Endothelial cell of umbilical vein (primary cell): ENCODE measurements at regions not wholly inside any gene's neighbourhood (a gene's known extent, or its start where the extent isn't known, plus 50 kb on each side); places are given as distances from the start of the nearest gene placed in this dataset.

ENCODE experiments used
- BruUV-seq: library from RNA; stranded (reverse); fragments of 400-500 nt; replicated peaks from 2 replicates; lab custom pipeline; 2021; lab: Mats Ljungman, UMichigan
- CTCF ChIA-PET: fragments of 300-600, 350-600 bp; sonication (Branson Sonifier 250); formaldehyde crosslinking; loops from one replicate; lab custom pipeline; 2021; ENCODE audit warnings: antibody characterized with exemption, inconsistent platforms; lab: Charles Lee
- POLR2A ChIA-PET: fragments of 300-600, 350-600 bp; sonication (Branson Sonifier 250); formaldehyde crosslinking; loops from one replicate; lab custom pipeline; 2021; ENCODE audit warnings: antibody characterized with exemption, inconsistent platforms; lab: Charles Lee
- DNase-seq: peaks from one replicate; pipeline ENCODE4 v3.0.0-alpha.2; 2011; ENCODE audit warnings: low read depth, low spot score
- FAIRE-seq: peaks from 2 replicates; lab custom pipeline; 2011; peaks lifted over from hg19 to GRCh38; lab: Jason Lieb, UNC
- H2AFZ ChIP-seq: 2 replicates; pipeline ENCODE4 v1.6.0; 2012; ENCODE audit warnings: low read depth, low read length, control low read depth, inconsistent platforms
- H3K27ac ChIP-seq: 2 replicates; pipeline ENCODE4 v1.5.1; 2011; ENCODE audit warnings: low read depth, mild to moderate bottlenecking, control low read depth, low read length, moderate library complexity; ENCODE audit not compliant: insufficient read depth
- H3K27me3 ChIP-seq, 2 experiments: 2 replicates each; pipeline versions ENCODE4 v1.6.0 to v1.6.1; 2011; ENCODE audit warnings: low read length in 2 of 2, mixed read lengths in 1 of 2; ENCODE audit not compliant: control insufficient read depth in 2 of 2, insufficient read depth in 2 of 2
- H3K36me3 ChIP-seq, 2 experiments: 2 replicates in 1 of 2; 3 replicates in 1 of 2; pipeline ENCODE4 v1.5.1; 2011; ENCODE audit warnings: low read length in 2 of 2, mild to moderate bottlenecking in 1 of 2, moderate library complexity in 1 of 2; ENCODE audit not compliant: control insufficient read depth in 2 of 2, insufficient read depth in 2 of 2; ENCODE audit errors: extremely low read depth in 1 of 2
- H3K4me1 ChIP-seq: 3 replicates; pipeline ENCODE4 v1.5.1; 2011; ENCODE audit warnings: mild to moderate bottlenecking, low read length; ENCODE audit not compliant: control insufficient read depth, insufficient read depth; ENCODE audit errors: extremely low read depth
- H3K4me2 ChIP-seq: 2 replicates; pipeline ENCODE4 v1.6.1; 2011; ENCODE audit warnings: low read length, control low read depth, mixed read lengths; ENCODE audit not compliant: insufficient read depth
- H3K4me3 ChIP-seq, 3 experiments: fragments of 200-600 bp in 1 of 3; sonication (generic), shearing (Covaris generic) in 1 of 3; replicated peaks in 1 of 3; 2 replicates each; pipeline ENCODE4 v1.5.1; 2011 to 2016; ENCODE audit warnings: control low read depth in 3 of 3, low read length in 3 of 3, mild to moderate bottlenecking in 2 of 3, inconsistent platforms in 1 of 3, low read depth in 1 of 3, moderate library complexity in 1 of 3; ENCODE audit not compliant: insufficient read depth in 1 of 3
- H3K79me2 ChIP-seq: 2 replicates; pipeline ENCODE4 v1.6.0; 2012; ENCODE audit warnings: low read length, inconsistent platforms; ENCODE audit not compliant: control insufficient read depth, insufficient read depth
- H3K9ac ChIP-seq: replicated peaks from 2 replicates; pipeline ENCODE3; 2011; ENCODE audit warnings: low read length, control low read depth; ENCODE audit not compliant: insufficient read depth; ENCODE audit errors: extremely low read depth
- H3K9me1 ChIP-seq: replicated peaks from 3 replicates; pipeline ENCODE4 v1.6.0; 2011; ENCODE audit warnings: mild to moderate bottlenecking, low read length; ENCODE audit not compliant: control insufficient read depth, insufficient read depth; ENCODE audit errors: extremely low read depth
- H3K9me3 ChIP-seq: replicated peaks from 2 replicates; pipeline ENCODE4 v1.5.1; 2012; ENCODE audit warnings: low read length, inconsistent platforms; ENCODE audit not compliant: control insufficient read depth, insufficient read depth
- H4K20me1 ChIP-seq: replicated peaks from 2 replicates; pipeline ENCODE3; 2011; ENCODE audit warnings: mild to moderate bottlenecking, low read length; ENCODE audit not compliant: control insufficient read depth, insufficient read depth; ENCODE audit errors: extremely low read depth
- EZH2 ChIP-seq: IDR thresholded peaks from 2 replicates; pipeline ENCODE4 v1.6.1; 2012; ENCODE audit warnings: borderline replicate concordance, low read depth, mild to moderate bottlenecking, moderate library complexity, low read length, inconsistent platforms; ENCODE audit not compliant: severe bottlenecking
- FOS ChIP-seq: IDR thresholded peaks from 2 replicates; pipeline ENCODE4 v1.6.1; 2011; ENCODE audit warnings: mild to moderate bottlenecking, low read length, moderate library complexity, borderline replicate concordance; ENCODE audit not compliant: insufficient read depth
- GATA2 ChIP-seq: IDR thresholded peaks from 2 replicates; pipeline ENCODE4 v1.7.0; 2011; ENCODE audit warnings: low read depth, mild to moderate bottlenecking, moderate library complexity, mixed read lengths, low read length; ENCODE audit not compliant: insufficient read length, insufficient read depth
- JUN ChIP-seq: IDR thresholded peaks from 2 replicates; pipeline ENCODE4 v1.6.1; 2011; ENCODE audit warnings: borderline replicate concordance, low read depth; ENCODE audit not compliant: insufficient read length, insufficient read depth
- MYC ChIP-seq: IDR thresholded peaks from one replicate; pipeline ENCODE4 v1.6.1; 2011; ENCODE audit warnings: mild to moderate bottlenecking, low read depth, low read length
- POLR2A ChIP-seq: IDR thresholded peaks from 2 replicates; pipeline ENCODE4 v1.6.1; 2012; ENCODE audit warnings: low read depth, mild to moderate bottlenecking, control low read depth, low read length
- POLR2AphosphoS5 ChIP-seq: IDR thresholded peaks from 2 replicates; pipeline ENCODE4 v1.6.1; 2012; ENCODE audit warnings: low read depth, mild to moderate bottlenecking, control low read depth, low read length, moderate library complexity; ENCODE audit not compliant: insufficient read depth
- dilution Hi-C: fragments of 300-500 bp; cut with MboI; formaldehyde crosslinking; loops from one replicate; pipeline ENCODE4 v1.15.0; 2019; ENCODE audit warnings: low sequenced_read_pairs; ENCODE audit not compliant: extremely low pct_ligation_motif_present
- intact Hi-C: fragments of 100-400 bp; cut with micrococcal nuclease; formaldehyde crosslinking; loops from one replicate; pipeline ENCODE4 v1.10.0; 2022
- TF ChIP-seq, protein P1 (sequence below), 2 donors: IDR thresholded peaks; 1 replicate in 1 of 2; 2 replicates in 1 of 2; pipeline ENCODE4 v1.5.1; 2011; ENCODE audit warnings: low read length in 2 of 2, mild to moderate bottlenecking in 2 of 2, moderate library complexity in 2 of 2, control low read depth in 1 of 2, inconsistent platforms in 1 of 2, low read depth in 1 of 2; ENCODE audit not compliant: insufficient read depth in 1 of 2; ENCODE audit errors: extremely low read depth in 1 of 2
- TF ChIP-seq, protein P2 (sequence below): IDR thresholded peaks from 2 replicates; pipeline ENCODE4 v1.6.1; 2011; ENCODE audit not compliant: insufficient read depth, insufficient read length

DNA sequence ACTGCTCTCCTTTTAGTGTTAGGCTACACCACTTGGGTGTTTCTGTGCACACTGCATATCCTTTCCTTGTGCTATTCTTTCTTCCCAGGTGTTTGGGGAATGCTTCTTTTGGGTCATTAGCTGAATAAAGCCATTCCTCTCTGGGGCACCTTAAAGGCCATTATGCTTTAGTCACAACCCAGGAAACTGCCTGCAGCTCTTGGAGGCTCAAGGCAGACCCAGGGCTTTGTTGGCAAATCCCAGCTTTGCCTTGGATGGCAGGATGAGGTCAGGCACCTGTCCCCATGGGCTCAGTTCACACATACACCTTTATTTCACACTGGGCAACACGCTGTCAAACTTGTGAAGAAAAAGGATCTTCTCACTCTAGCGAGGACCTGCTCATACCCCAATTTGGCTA is 460.6 kb downstream of the CCSER2 start:
- no peak for DNase-seq
- H3K9me3 ChIP-seq, result no peaks in the 10 kb centered on the region
- H3K27ac ChIP-seq, result no peak overlapping the region
- intact Hi-C loops, result no loop called here
- CTCF ChIA-PET, result no interaction called here
- H3K4me3 ChIP-seq, result no peak overlapping the region
- H4K20me1 ChIP-seq, result no peaks in the 10 kb centered on the region
- dilution Hi-C loops, result no loop called here
- no peak overlapping the region for H2AFZ ChIP-seq
- no peak overlapping the region for H3K4me2 ChIP-seq
- POLR2A ChIA-PET, result no interaction called here
- TF ChIP-seq EZH2 (no peak), GATA2 (no peak), FOS (no peak), MYC (no peak), POLR2A (no peak), POLR2AphosphoS5 (no peak), JUN (no peak)
- TF ChIP-seq, protein P1, sequence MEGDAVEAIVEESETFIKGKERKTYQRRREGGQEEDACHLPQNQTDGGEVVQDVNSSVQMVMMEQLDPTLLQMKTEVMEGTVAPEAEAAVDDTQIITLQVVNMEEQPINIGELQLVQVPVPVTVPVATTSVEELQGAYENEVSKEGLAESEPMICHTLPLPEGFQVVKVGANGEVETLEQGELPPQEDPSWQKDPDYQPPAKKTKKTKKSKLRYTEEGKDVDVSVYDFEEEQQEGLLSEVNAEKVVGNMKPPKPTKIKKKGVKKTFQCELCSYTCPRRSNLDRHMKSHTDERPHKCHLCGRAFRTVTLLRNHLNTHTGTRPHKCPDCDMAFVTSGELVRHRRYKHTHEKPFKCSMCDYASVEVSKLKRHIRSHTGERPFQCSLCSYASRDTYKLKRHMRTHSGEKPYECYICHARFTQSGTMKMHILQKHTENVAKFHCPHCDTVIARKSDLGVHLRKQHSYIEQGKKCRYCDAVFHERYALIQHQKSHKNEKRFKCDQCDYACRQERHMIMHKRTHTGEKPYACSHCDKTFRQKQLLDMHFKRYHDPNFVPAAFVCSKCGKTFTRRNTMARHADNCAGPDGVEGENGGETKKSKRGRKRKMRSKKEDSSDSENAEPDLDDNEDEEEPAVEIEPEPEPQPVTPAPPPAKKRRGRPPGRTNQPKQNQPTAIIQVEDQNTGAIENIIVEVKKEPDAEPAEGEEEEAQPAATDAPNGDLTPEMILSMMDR (IDR thresholded peaks at IDR 0.05; ENCODE audit: extremely low read depth in 1 of 2, insufficient read depth in 1 of 2, low read depth in 1 of 2, low read length in 2 of 2), result no peak
- TF ChIP-seq, protein P2, sequence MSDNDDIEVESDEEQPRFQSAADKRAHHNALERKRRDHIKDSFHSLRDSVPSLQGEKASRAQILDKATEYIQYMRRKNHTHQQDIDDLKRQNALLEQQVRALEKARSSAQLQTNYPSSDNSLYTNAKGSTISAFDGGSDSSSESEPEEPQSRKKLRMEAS, result no peak
- BruUV-seq, result no TSS peak
- no peaks in the 10 kb centered on the region for H3K9me1 ChIP-seq
- no peak for FAIRE-seq
- no peaks in the 10 kb centered on the region for H3K36me3 ChIP-seq
- H3K9ac ChIP-seq, result no peak overlapping the region
- no peaks in the 10 kb centered on the region for H3K27me3 ChIP-seq
- no peaks in the 10 kb centered on the region for H3K79me2 ChIP-seq
- H3K4me1 ChIP-seq, result no peaks in the 10 kb centered on the region
